ENCODE measurements at regions not wholly inside any gene's neighbourhood (a gene's known extent, or its start where the extent isn't known, plus 50 kb on each side); places are given as distances from the start of the nearest gene placed in this dataset.

DNA sequence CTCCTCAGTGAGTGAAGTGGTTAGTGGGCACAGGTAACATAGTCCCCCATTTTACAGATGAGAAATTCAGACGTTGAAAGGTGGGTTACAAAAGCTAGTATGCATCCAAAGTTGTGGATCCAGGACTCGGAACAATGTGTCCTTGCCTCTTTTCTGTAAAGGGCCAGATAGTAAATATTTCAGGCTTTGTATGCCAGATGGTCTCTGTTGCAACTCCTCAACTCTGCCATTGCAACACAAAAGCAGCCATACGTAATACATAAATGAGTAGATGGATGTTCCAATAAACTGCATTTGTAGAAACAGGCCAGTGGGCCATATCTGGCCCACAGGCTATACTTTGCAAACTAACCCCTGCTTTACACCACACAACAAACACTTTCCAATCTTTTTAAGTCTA lies 166.6 kb upstream of the PKDCC start:
- no peak for TF ChIP-seq POLR2A (IDR thresholded peaks at IDR 0.05)
- TF ChIP-seq, protein P1, sequence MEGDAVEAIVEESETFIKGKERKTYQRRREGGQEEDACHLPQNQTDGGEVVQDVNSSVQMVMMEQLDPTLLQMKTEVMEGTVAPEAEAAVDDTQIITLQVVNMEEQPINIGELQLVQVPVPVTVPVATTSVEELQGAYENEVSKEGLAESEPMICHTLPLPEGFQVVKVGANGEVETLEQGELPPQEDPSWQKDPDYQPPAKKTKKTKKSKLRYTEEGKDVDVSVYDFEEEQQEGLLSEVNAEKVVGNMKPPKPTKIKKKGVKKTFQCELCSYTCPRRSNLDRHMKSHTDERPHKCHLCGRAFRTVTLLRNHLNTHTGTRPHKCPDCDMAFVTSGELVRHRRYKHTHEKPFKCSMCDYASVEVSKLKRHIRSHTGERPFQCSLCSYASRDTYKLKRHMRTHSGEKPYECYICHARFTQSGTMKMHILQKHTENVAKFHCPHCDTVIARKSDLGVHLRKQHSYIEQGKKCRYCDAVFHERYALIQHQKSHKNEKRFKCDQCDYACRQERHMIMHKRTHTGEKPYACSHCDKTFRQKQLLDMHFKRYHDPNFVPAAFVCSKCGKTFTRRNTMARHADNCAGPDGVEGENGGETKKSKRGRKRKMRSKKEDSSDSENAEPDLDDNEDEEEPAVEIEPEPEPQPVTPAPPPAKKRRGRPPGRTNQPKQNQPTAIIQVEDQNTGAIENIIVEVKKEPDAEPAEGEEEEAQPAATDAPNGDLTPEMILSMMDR (IDR thresholded peaks at IDR 0.05), result no peak

Measured in thyroid gland (tissue), 4 donors.